Uterus (tissue), 2 donors: ENCODE measurements at regions not wholly inside any gene's neighbourhood (a gene's known extent, or its start where the extent isn't known, plus 50 kb on each side); places are given as distances from the start of the nearest gene placed in this dataset.

Experiments
- CTCF ChIP-seq, 4 experiments: fragments of 200-600 bp in 2 of 4; fragments of 450-650 bp in 2 of 4; sonication (generic) in 2 of 4; IDR thresholded peaks; one replicate each; pipeline ENCODE4 v1.5.1; 2016 to 2019; ENCODE audit warnings: antibody characterized with exemption in 4 of 4, mild to moderate bottlenecking in 2 of 4, moderate library complexity in 1 of 4
- POLR2A ChIP-seq, 2 donors: fragments of 450-650 bp; IDR thresholded peaks; one replicate each; pipeline ENCODE4 v1.6.1; 2016; ENCODE audit warnings: antibody characterized with exemption in 2 of 2, mild to moderate bottlenecking in 1 of 2, moderate library complexity in 1 of 2

- TF ChIP-seq POLR2A (IDR thresholded peaks at IDR 0.05) (no peak), CTCF (IDR thresholded peaks at IDR 0.05) (no peak)
Observed at GRCh38 chr5:168234133-168234532, 57.3 kb upstream of the WWC1 start.
